Activated CD4-positive, alpha-beta T cell treated with anti-CD3 and anti-CD28 coated beads for 36 hours (primary cell): ENCODE measurements at regions not wholly inside any gene's neighbourhood (a gene's known extent, or its start where the extent isn't known, plus 50 kb on each side); places are given as distances from the start of the nearest gene placed in this dataset.
A peak's percentile ranks its signal among the peaks of the same experiment; 100 is the strongest.

Source experiments
- ATAC-seq: fragments of 200-7000 bp; cut with Tn5 transposase; one replicate; pipeline ENCODE4 v1.10.0; 2021; ENCODE audit warnings: mild to moderate bottlenecking, moderate library complexity
- CTCF ChIA-PET: fragments of 350-600 bp; sonication (Branson Sonifier 250); formaldehyde crosslinking; loops from one replicate; lab custom pipeline; 2021; ENCODE audit warnings: antibody characterized with exemption; lab: Charles Lee
- POLR2A ChIA-PET: fragments of 350-600 bp; sonication (Branson Sonifier 250); formaldehyde crosslinking; loops from one replicate; lab custom pipeline; 2021; ENCODE audit warnings: antibody characterized with exemption, inconsistent platforms; lab: Charles Lee
- DNase-seq: peaks from one replicate; pipeline ENCODE4 v3.0.0-alpha.2; 2020
- H3K27ac Mint-ChIP-seq: one replicate; pipeline ENCODE4 v1.8.0; 2021; ENCODE audit warnings: mixed read lengths
- H3K27me3 Mint-ChIP-seq: one replicate; pipeline ENCODE4 v1.8.0; 2021; ENCODE audit warnings: mixed read lengths
- H3K36me3 Mint-ChIP-seq: one replicate; pipeline ENCODE4 v1.8.0; 2021; ENCODE audit warnings: low read depth, mixed read lengths
- H3K4me1 Mint-ChIP-seq: one replicate; pipeline ENCODE4 v1.8.0; 2021; ENCODE audit warnings: mixed read lengths
- H3K4me3 Mint-ChIP-seq: one replicate; pipeline ENCODE4 v1.8.0; 2021; ENCODE audit warnings: mild to moderate bottlenecking, moderate library complexity, mixed read lengths
- H3K9me3 Mint-ChIP-seq: one replicate; pipeline ENCODE4 v1.8.0; 2021; ENCODE audit warnings: low read depth, mixed read lengths
- intact Hi-C, 2 experiments: fragments of 100-400 bp; cut with DNase I in 1 of 2; cut with micrococcal nuclease in 1 of 2; formaldehyde crosslinking; loops; one replicate each; pipeline versions ENCODE4 v1.14.2 to v1.15.1; 2022 to 2024; cut with DNase I, micrococcal nuclease

- H3K27ac Mint-ChIP-seq, result no peak overlapping the region
- CTCF ChIA-PET, result interaction anchor here (1.3 to 1.6 kb wide), 2 partner anchors 9 to 27 kb away, joined by 3 read pairs; no protein-coding TSS in a partner anchor
- POLR2A ChIA-PET, result no interaction called here
- intact Hi-C loops, result no loop called here
- H3K4me3 Mint-ChIP-seq, result no peak overlapping the region
- H3K4me1 Mint-ChIP-seq, result no peaks in the 10 kb centered on the region
- H3K27me3 Mint-ChIP-seq, result no peaks in the 10 kb centered on the region
- no peak for ATAC-seq
- DNase-seq, result no peak
- H3K9me3 Mint-ChIP-seq, result peaks cover 2% of the 10 kb centered on the region
- no peaks in the 10 kb centered on the region for H3K36me3 Mint-ChIP-seq
These were observed 615.3 kb upstream of the SLITRK1 start for GRCh38 chr13:84497613-84498012.

GRCh38 chr13:84491952-84492351 is 609.7 kb upstream of the SLITRK1 start:
- intact Hi-C loops, result no loop called here
- DNase-seq (no peak), ATAC-seq (no peak)
- H3K4me3 Mint-ChIP-seq, result no peak overlapping the region
- no peak overlapping the region for H3K27ac Mint-ChIP-seq
- no peaks in the 10 kb centered on the region for H3K36me3 Mint-ChIP-seq
- no peaks in the 10 kb centered on the region for H3K27me3 Mint-ChIP-seq
- H3K9me3 Mint-ChIP-seq, result no peaks in the 10 kb centered on the region
- CTCF ChIA-PET, result no interaction called here
- H3K4me1 Mint-ChIP-seq, result no peaks in the 10 kb centered on the region
- POLR2A ChIA-PET, result no interaction called here

- Mint-ChIP-seq H3K4me3 (no peak overlapping the region), H3K27ac (no peak overlapping the region), H3K9me3 (peaks cover 2% of the 10 kb centered on the region), H3K36me3 (no peaks in the 10 kb centered on the region), H3K27me3 (no peaks in the 10 kb centered on the region), H3K4me1 (no peaks in the 10 kb centered on the region)
- intact Hi-C loops, result no loop called here
- ChIA-PET CTCF (no interaction called here), POLR2A (no interaction called here)
- DNase-seq, result no peak
- no peak for ATAC-seq
These were observed 605.5 kb upstream of the SLITRK1 start for GRCh38 chr13:84487752-84488151.

- Mint-ChIP-seq H3K9me3 (peaks cover 2% of the 10 kb centered on the region), H3K4me1 (no peaks in the 10 kb centered on the region), H3K27ac (no peak overlapping the region), H3K27me3 (no peaks in the 10 kb centered on the region), H3K4me3 (no peak overlapping the region), H3K36me3 (no peaks in the 10 kb centered on the region)
- ChIA-PET POLR2A (no interaction called here), CTCF (no interaction called here)
- ATAC-seq (peak; percentile 44), DNase-seq (no peak)
- intact Hi-C loops, result no loop called here
These were observed 599.7 kb upstream of the SLITRK1 start for GRCh38 chr13:84481958-84482357.

- H3K4me1 Mint-ChIP-seq, result no peaks in the 10 kb centered on the region
- no peak overlapping the region for H3K27ac Mint-ChIP-seq
- ATAC-seq, result no peak
- no peak for DNase-seq
- ChIA-PET POLR2A (no interaction called here), CTCF (no interaction called here)
- H3K9me3 Mint-ChIP-seq, result peaks cover 2% of the 10 kb centered on the region
- no peaks in the 10 kb centered on the region for H3K36me3 Mint-ChIP-seq
- H3K4me3 Mint-ChIP-seq, result no peak overlapping the region
- H3K27me3 Mint-ChIP-seq, result no peaks in the 10 kb centered on the region
- intact Hi-C loops, result no loop called here
These were observed 597.4 kb upstream of the SLITRK1 start for GRCh38 chr13:84479656-84480055.

GRCh38 chr13:84470528-84470927 is 588.3 kb upstream of the SLITRK1 start:
- POLR2A ChIA-PET, result no interaction called here
- Mint-ChIP-seq H3K27me3 (no peaks in the 10 kb centered on the region), H3K4me3 (no peak overlapping the region), H3K27ac (no peak overlapping the region), H3K4me1 (no peaks in the 10 kb centered on the region), H3K9me3 (peaks cover 2% of the 10 kb centered on the region), H3K36me3 (no peaks in the 10 kb centered on the region)
- DNase-seq (no peak), ATAC-seq (no peak)
- CTCF ChIA-PET, result interaction anchor here (0.6 to 0.9 kb wide), 2 partner anchors 28 to 244 kb away, joined by 3 read pairs; no protein-coding TSS in a partner anchor
- intact Hi-C loops, result no loop called here

GRCh38 chr13:84466461-84466860 is 584.2 kb upstream of the SLITRK1 start:
- intact Hi-C loops, result no loop called here
- Mint-ChIP-seq H3K36me3 (no peaks in the 10 kb centered on the region), H3K4me3 (no peak overlapping the region), H3K9me3 (peaks cover 1% of the 10 kb centered on the region), H3K27me3 (no peaks in the 10 kb centered on the region), H3K4me1 (no peaks in the 10 kb centered on the region), H3K27ac (no peak overlapping the region)
- POLR2A ChIA-PET, result no interaction called here
- CTCF ChIA-PET, result no interaction called here
- DNase-seq (no peak), ATAC-seq (no peak)

- H3K4me3 Mint-ChIP-seq, result no peak overlapping the region
- no peaks in the 10 kb centered on the region for H3K36me3 Mint-ChIP-seq
- no peaks in the 10 kb centered on the region for H3K27me3 Mint-ChIP-seq
- DNase-seq (no peak), ATAC-seq (no peak)
- peaks cover 1% of the 10 kb centered on the region for H3K9me3 Mint-ChIP-seq
- no peak overlapping the region for H3K27ac Mint-ChIP-seq
- ChIA-PET POLR2A (no interaction called here), CTCF (no interaction called here)
- intact Hi-C loops, result no loop called here
- H3K4me1 Mint-ChIP-seq, result no peaks in the 10 kb centered on the region
These were observed 578.7 kb upstream of the SLITRK1 start for GRCh38 chr13:84460989-84461388.

- H3K27ac Mint-ChIP-seq, result no peak overlapping the region
- no peaks in the 10 kb centered on the region for H3K27me3 Mint-ChIP-seq
- no peaks in the 10 kb centered on the region for H3K9me3 Mint-ChIP-seq
- ChIA-PET POLR2A (no interaction called here), CTCF (interaction anchor here (0.5 kb wide), 1 partner anchor 43 kb away, joined by 3 read pairs; no protein-coding TSS in a partner anchor)
- no peak overlapping the region for H3K4me3 Mint-ChIP-seq
- no peaks in the 10 kb centered on the region for H3K36me3 Mint-ChIP-seq
- ATAC-seq (no peak), DNase-seq (no peak)
- no peaks in the 10 kb centered on the region for H3K4me1 Mint-ChIP-seq
- intact Hi-C loops, result no loop called here
These were observed 573.0 kb upstream of the SLITRK1 start for GRCh38 chr13:84455143-84455905.

- DNase-seq, result no peak
- H3K9me3 Mint-ChIP-seq, result no peaks in the 10 kb centered on the region
- H3K36me3 Mint-ChIP-seq, result no peaks in the 10 kb centered on the region
- H3K4me3 Mint-ChIP-seq, result no peak overlapping the region
- ATAC-seq, result no peak
- POLR2A ChIA-PET, result no interaction called here
- CTCF ChIA-PET, result no interaction called here
- H3K4me1 Mint-ChIP-seq, result no peaks in the 10 kb centered on the region
- intact Hi-C loops, result no loop called here
- H3K27ac Mint-ChIP-seq, result no peak overlapping the region
- H3K27me3 Mint-ChIP-seq, result no peaks in the 10 kb centered on the region
These were observed 565.3 kb upstream of the SLITRK1 start for GRCh38 chr13:84447640-84447978.

- no peaks in the 10 kb centered on the region for H3K9me3 Mint-ChIP-seq
- no peaks in the 10 kb centered on the region for H3K36me3 Mint-ChIP-seq
- ChIA-PET CTCF (no interaction called here), POLR2A (no interaction called here)
- ATAC-seq (no peak), DNase-seq (no peak)
- no peak overlapping the region for H3K4me3 Mint-ChIP-seq
- no peaks in the 10 kb centered on the region for H3K27me3 Mint-ChIP-seq
- H3K4me1 Mint-ChIP-seq, result no peaks in the 10 kb centered on the region
- no peak overlapping the region for H3K27ac Mint-ChIP-seq
- intact Hi-C loops, result no loop called here
These were observed 564.8 kb upstream of the SLITRK1 start for GRCh38 chr13:84446972-84447639.

- Mint-ChIP-seq H3K4me3 (no peak overlapping the region), H3K36me3 (no peaks in the 10 kb centered on the region), H3K4me1 (no peaks in the 10 kb centered on the region), H3K27ac (no peak overlapping the region), H3K27me3 (no peaks in the 10 kb centered on the region), H3K9me3 (no peaks in the 10 kb centered on the region)
- no peak for ATAC-seq
- no peak for DNase-seq
- intact Hi-C loops, result no loop called here
- ChIA-PET POLR2A (no interaction called here), CTCF (no interaction called here)
These were observed 563.5 kb upstream of the SLITRK1 start for GRCh38 chr13:84445776-84446175.
